ENCODE measurements at regions not wholly inside any gene's neighbourhood (a gene's known extent, or its start where the extent isn't known, plus 50 kb on each side); places are given as distances from the start of the nearest gene placed in this dataset.

DNA sequence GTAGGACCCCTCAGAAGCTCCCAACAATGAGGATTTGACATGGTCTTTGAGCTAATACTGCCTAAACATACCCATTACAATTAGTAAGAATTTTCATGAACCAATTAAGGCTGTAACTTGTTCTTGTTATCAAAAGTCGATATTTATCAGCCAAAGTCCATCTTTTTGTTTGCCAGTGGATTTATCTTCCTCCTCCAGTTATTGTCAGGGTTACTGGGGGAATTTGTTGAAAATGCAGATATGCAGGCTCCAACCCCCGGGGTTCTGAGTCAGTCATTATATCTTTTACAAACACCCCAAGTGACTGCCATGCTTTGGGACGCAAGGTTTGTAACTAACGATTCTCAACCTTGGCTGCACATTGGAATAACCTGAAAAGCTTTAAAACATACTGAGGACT, 338.8 kb upstream of the PPARGC1A start:
- no peaks in the 10 kb centered on the region for H3K27me3 ChIP-seq (ENCODE audit: low read length)
- no peaks in the 10 kb centered on the region for H3K79me2 ChIP-seq (ENCODE audit: insufficient read depth, low read length)
- TF ChIP-seq EZH2phosphoT487 (conservative IDR thresholded peaks at IDR 0.05; ENCODE audit: low read length) = no peak
- TF ChIP-seq, protein P1, sequence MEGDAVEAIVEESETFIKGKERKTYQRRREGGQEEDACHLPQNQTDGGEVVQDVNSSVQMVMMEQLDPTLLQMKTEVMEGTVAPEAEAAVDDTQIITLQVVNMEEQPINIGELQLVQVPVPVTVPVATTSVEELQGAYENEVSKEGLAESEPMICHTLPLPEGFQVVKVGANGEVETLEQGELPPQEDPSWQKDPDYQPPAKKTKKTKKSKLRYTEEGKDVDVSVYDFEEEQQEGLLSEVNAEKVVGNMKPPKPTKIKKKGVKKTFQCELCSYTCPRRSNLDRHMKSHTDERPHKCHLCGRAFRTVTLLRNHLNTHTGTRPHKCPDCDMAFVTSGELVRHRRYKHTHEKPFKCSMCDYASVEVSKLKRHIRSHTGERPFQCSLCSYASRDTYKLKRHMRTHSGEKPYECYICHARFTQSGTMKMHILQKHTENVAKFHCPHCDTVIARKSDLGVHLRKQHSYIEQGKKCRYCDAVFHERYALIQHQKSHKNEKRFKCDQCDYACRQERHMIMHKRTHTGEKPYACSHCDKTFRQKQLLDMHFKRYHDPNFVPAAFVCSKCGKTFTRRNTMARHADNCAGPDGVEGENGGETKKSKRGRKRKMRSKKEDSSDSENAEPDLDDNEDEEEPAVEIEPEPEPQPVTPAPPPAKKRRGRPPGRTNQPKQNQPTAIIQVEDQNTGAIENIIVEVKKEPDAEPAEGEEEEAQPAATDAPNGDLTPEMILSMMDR (IDR thresholded peaks at IDR 0.05; ENCODE audit: insufficient read depth, low read length, poor library complexity, severe bottlenecking) = no peak
- no peak overlapping the region for H3K9ac ChIP-seq (ENCODE audit: low read length)
- no peaks in the 10 kb centered on the region for H3K9me3 ChIP-seq (ENCODE audit: insufficient read depth, low read length)
- H3F3A ChIP-seq (ENCODE audit: insufficient read depth) = no peaks in the 10 kb centered on the region
- no peak overlapping the region for H3K4me2 ChIP-seq (ENCODE audit: low read depth, low read length, poor library complexity, severe bottlenecking)
- H3K9me2 ChIP-seq (replicated peaks; ENCODE audit: insufficient read depth, low read length) = no peaks in the 10 kb centered on the region
- H3K27ac ChIP-seq (ENCODE audit: low read depth, low read length) = no peak overlapping the region
- no peaks in the 10 kb centered on the region for H3K36me3 ChIP-seq (ENCODE audit: low read length)
- H4K20me1 ChIP-seq (ENCODE audit: low read depth, low read length) = no peaks in the 10 kb centered on the region
- no peak overlapping the region for H2AFZ ChIP-seq (ENCODE audit: low read depth, low read length, severe bottlenecking)
- no peak overlapping the region for H3K4me3 ChIP-seq (ENCODE audit: insufficient read depth, low read length, poor library complexity, severe bottlenecking)

DNA sequence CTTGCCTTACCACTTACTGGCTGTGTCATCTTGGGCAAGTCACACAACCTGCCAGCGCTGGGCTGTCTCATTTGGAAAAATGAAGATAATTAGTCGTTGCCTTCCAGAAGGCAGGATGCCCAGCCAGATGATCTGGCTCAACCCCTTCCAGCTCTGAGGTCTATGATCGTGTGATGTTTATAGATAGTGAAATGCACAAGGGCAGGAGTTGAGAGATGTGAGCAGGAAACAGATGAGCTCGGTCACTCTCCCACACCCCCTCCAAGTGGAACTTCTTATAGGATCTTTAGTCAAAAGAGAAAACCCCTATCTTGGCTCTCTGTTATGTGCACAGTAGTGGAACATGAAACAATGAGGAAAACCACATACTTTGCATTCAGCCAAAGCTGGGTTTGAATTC, 336.8 kb upstream of the PPARGC1A start:
- H3K27ac ChIP-seq (ENCODE audit: low read depth, low read length) = no peak overlapping the region

DNA sequence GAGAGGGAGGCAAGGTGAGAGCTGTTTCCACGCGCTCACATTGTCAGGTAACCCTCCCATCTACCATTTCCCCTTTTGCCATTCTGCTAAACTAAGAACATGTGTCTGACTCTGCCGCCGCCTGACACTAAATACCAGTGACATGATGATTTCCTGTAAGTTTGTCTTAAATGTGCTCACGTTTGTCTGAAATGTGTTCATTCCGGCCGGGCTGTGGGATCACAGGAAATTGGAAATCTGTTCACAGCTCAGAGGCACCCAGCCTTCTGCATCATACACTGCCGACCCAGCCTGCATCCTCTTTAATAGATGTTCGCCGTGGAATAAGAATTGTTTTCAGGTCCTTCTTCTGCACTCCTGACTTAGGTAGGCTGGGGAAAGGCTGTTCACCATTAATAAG, 336.2 kb upstream of the PPARGC1A start:
- H3F3A ChIP-seq (ENCODE audit: insufficient read depth) = no peaks in the 10 kb centered on the region
- no peak overlapping the region for H3K4me3 ChIP-seq (ENCODE audit: insufficient read depth, low read length, poor library complexity, severe bottlenecking)
- H3K27ac ChIP-seq (ENCODE audit: low read depth, low read length) = no peak overlapping the region
- H3K36me3 ChIP-seq (ENCODE audit: low read length) = no peaks in the 10 kb centered on the region
- H3K9ac ChIP-seq (ENCODE audit: low read length) = no peak overlapping the region
- H3K27me3 ChIP-seq (ENCODE audit: low read length) = no peaks in the 10 kb centered on the region
- no peaks in the 10 kb centered on the region for H3K9me3 ChIP-seq (ENCODE audit: insufficient read depth, low read length)
- H3K79me2 ChIP-seq (ENCODE audit: insufficient read depth, low read length) = no peaks in the 10 kb centered on the region
- H3K4me2 ChIP-seq (ENCODE audit: low read depth, low read length, poor library complexity, severe bottlenecking) = no peak overlapping the region
- H4K20me1 ChIP-seq (ENCODE audit: low read depth, low read length) = no peaks in the 10 kb centered on the region
- no peaks in the 10 kb centered on the region for H3K9me2 ChIP-seq (replicated peaks; ENCODE audit: insufficient read depth, low read length)
- no peak overlapping the region for H2AFZ ChIP-seq (ENCODE audit: low read depth, low read length, severe bottlenecking)
- TF ChIP-seq, protein P1 (IDR thresholded peaks at IDR 0.05; ENCODE audit: insufficient read depth, low read length, poor library complexity, severe bottlenecking) = no peak
- no peak for TF ChIP-seq EZH2phosphoT487 (conservative IDR thresholded peaks at IDR 0.05; ENCODE audit: low read length)

More for the DNA sequence above, 336.8 kb upstream of the PPARGC1A start:
- no peaks in the 10 kb centered on the region for H3K9me3 ChIP-seq (ENCODE audit: insufficient read depth, low read length)
- H3F3A ChIP-seq (ENCODE audit: insufficient read depth) = no peaks in the 10 kb centered on the region
- no peaks in the 10 kb centered on the region for H3K9me2 ChIP-seq (replicated peaks; ENCODE audit: insufficient read depth, low read length)
- no peaks in the 10 kb centered on the region for H4K20me1 ChIP-seq (ENCODE audit: low read depth, low read length)
- H3K4me3 ChIP-seq (ENCODE audit: insufficient read depth, low read length, poor library complexity, severe bottlenecking) = no peak overlapping the region
- H3K36me3 ChIP-seq (ENCODE audit: low read length) = no peaks in the 10 kb centered on the region
- no peaks in the 10 kb centered on the region for H3K79me2 ChIP-seq (ENCODE audit: insufficient read depth, low read length)
- H2AFZ ChIP-seq (ENCODE audit: low read depth, low read length, severe bottlenecking) = no peak overlapping the region
- no peaks in the 10 kb centered on the region for H3K27me3 ChIP-seq (ENCODE audit: low read length)
- no peak for TF ChIP-seq EZH2phosphoT487 (conservative IDR thresholded peaks at IDR 0.05; ENCODE audit: low read length)
- TF ChIP-seq, protein P1 (IDR thresholded peaks at IDR 0.05; ENCODE audit: insufficient read depth, low read length, poor library complexity, severe bottlenecking) = no peak
- H3K9ac ChIP-seq (ENCODE audit: low read length) = no peak overlapping the region
- H3K4me2 ChIP-seq (ENCODE audit: low read depth, low read length, poor library complexity, severe bottlenecking) = no peak overlapping the region

All from SU-DHL-6 (cell line).